ENCODE measurements at regions not wholly inside any gene's neighbourhood (a gene's known extent, or its start where the extent isn't known, plus 50 kb on each side); places are given as distances from the start of the nearest gene placed in this dataset.
"Not testable (repeated sequence)": the region's sequence is repeated elsewhere in the genome, so short reads cannot be mapped to it uniquely, and the experiment has no call there.

DNA sequence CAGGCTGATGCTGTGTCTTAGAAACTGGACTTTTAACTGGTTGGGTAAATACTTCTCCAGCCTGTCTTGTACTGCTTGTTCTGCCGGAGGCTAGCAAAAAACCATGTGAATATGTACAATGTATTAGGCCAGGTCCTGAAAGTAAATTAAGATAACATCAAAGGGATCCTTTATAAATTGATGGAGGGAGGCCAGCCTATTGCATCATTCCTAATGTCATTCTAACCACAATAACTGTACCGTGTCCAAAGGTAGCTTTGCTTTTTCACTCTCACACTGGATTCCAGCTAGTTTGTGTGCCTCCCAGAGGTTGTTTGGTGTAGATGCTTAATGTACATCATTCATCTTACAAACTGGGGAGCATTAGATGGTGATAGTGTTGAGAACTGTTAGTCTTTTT, 91.2 kb upstream of the SEM1 start:
- TF ChIP-seq CTCF (IDR thresholded peaks at IDR 0.05), result no peak
- no peaks in the 10 kb centered on the region for H3K36me3 ChIP-seq (ENCODE audit: control insufficient read depth, insufficient read depth, low read length)
- no peak overlapping the region for H3K27ac ChIP-seq
- H2AFZ ChIP-seq, result no peak overlapping the region
- H3K79me2 ChIP-seq, result no peaks in the 10 kb centered on the region
- no peaks in the 10 kb centered on the region for H3K9me3 ChIP-seq (ENCODE audit: control insufficient read depth, low read length)
- no peaks in the 10 kb centered on the region for H3K27me3 ChIP-seq (ENCODE audit: control insufficient read depth, insufficient read depth, low read length)
- H3K4me3 ChIP-seq (ENCODE audit: low read depth, low read length), result no peak overlapping the region
- no peak overlapping the region for H3K4me2 ChIP-seq (ENCODE audit: low read length)
- H3K4me1 ChIP-seq, result no peaks in the 10 kb centered on the region
- H3K9ac ChIP-seq, result no peak overlapping the region

DNA sequence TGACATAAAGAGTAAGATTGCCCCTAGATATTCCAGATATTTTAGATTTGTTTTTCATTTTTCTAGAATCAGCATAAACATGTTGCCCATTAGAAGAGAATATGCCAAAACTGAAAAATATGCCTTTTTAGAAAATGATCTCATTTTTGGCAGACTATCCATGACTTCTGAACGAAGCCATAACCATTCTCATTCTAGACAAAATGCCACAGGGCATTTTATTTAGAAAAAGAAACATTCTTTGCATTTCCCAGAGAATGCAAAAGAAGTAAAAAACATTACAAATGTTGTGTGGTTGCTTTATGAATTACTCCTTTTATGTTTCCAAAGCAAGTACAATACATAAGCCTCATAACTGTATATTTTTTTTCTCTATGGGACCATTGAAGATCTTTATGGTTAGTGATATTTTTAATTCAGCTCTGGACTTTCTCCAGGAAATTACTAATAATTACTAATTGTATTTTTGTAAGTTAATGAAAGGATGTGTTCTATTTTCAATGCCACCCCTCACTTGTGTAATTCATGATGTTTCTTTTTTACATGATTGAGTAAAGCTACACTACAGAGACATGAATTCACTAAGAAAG, 109.6 kb upstream of the SEM1 start:
- Histone ChIP-seq H3K4me2 (ENCODE audit: low read length) (no peak overlapping the region), H3K27me3 (ENCODE audit: control insufficient read depth, insufficient read depth, low read length) (no peaks in the 10 kb centered on the region), H3K4me3 (ENCODE audit: low read depth, low read length) (no peak overlapping the region), H3K4me1 (no peaks in the 10 kb centered on the region), H3K9me3 (ENCODE audit: control insufficient read depth, low read length) (no peaks in the 10 kb centered on the region), H3K9ac (no peak overlapping the region), H2AFZ (no peak overlapping the region), H3K36me3 (ENCODE audit: control insufficient read depth, insufficient read depth, low read length) (no peaks in the 10 kb centered on the region), H3K27ac (no peak overlapping the region), H3K79me2 (no peaks in the 10 kb centered on the region)
- TF ChIP-seq CTCF (IDR thresholded peaks at IDR 0.05), result no peak

- not testable (repeated sequence) for H3K4me1 ChIP-seq; H3K79me2 ChIP-seq; H3K27ac ChIP-seq; H3K4me3 ChIP-seq (ENCODE audit: low read depth, low read length); H3K9me3 ChIP-seq (ENCODE audit: control insufficient read depth, low read length); H3K27me3 ChIP-seq (ENCODE audit: control insufficient read depth, insufficient read depth, low read length); H2AFZ ChIP-seq; H3K9ac ChIP-seq; H3K4me2 ChIP-seq (ENCODE audit: low read length); H3K36me3 ChIP-seq (ENCODE audit: control insufficient read depth, insufficient read depth, low read length)
Measured at GRCh38 chr7:96821131-96821530, 111.5 kb upstream of the SEM1 start.

DNA sequence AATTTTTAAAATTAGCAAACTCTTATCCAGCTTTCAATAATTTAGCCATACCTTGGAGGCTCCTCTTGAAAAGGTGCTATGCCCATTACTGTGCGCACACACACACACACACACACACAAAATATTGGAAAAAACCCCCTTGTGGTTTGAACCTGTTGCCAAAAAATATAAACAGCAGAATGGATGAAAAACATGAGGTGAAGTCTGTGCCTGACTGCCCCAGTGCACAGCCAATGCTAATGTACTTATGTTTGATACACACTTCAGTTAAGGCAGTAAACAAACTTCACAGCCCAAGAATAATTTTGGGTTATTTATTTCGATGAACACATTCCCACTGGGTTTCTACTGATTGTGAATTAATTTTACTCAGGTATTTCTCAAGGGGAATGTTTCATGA, 113.2 kb upstream of the SEM1 start:
- H3K4me2 ChIP-seq (ENCODE audit: low read length), result no peak overlapping the region
- TF ChIP-seq CTCF (IDR thresholded peaks at IDR 0.05), result no peak
- H3K27me3 ChIP-seq (ENCODE audit: control insufficient read depth, insufficient read depth, low read length), result no peaks in the 10 kb centered on the region
- H3K79me2 ChIP-seq, result no peaks in the 10 kb centered on the region
- no peaks in the 10 kb centered on the region for H3K9me3 ChIP-seq (ENCODE audit: control insufficient read depth, low read length)
- no peak overlapping the region for H3K4me3 ChIP-seq (ENCODE audit: low read depth, low read length)
- no peak overlapping the region for H2AFZ ChIP-seq
- no peaks in the 10 kb centered on the region for H3K36me3 ChIP-seq (ENCODE audit: control insufficient read depth, insufficient read depth, low read length)
- no peak overlapping the region for H3K9ac ChIP-seq
- no peak overlapping the region for H3K27ac ChIP-seq
- H3K4me1 ChIP-seq, result no peaks in the 10 kb centered on the region

DNA sequence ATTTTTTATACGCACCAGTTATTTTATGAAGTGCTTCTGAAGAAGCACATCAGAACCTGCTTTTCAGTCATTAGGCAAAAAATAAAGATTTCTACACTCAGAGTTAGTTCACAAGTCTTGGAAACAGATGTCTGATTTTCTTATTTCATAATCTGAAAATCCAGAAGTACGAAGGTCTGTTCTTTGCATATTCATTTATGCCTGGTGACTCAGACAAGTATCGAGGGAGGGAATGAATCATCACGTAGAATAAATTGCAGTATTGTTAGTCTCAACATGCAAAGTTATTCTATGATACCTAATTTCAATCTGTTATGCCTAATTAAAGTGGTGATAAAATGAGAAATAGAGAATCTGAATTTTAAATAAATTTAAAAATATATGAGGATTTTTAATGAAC, 113.6 kb upstream of the SEM1 start:
- Histone ChIP-seq H3K79me2 (no peaks in the 10 kb centered on the region), H3K27ac (no peak overlapping the region), H2AFZ (no peak overlapping the region), H3K36me3 (ENCODE audit: control insufficient read depth, insufficient read depth, low read length) (no peaks in the 10 kb centered on the region), H3K4me3 (ENCODE audit: low read depth, low read length) (no peak overlapping the region), H3K9ac (no peak overlapping the region), H3K4me1 (no peaks in the 10 kb centered on the region), H3K9me3 (ENCODE audit: control insufficient read depth, low read length) (no peaks in the 10 kb centered on the region), H3K4me2 (ENCODE audit: low read length) (no peak overlapping the region), H3K27me3 (ENCODE audit: control insufficient read depth, insufficient read depth, low read length) (no peaks in the 10 kb centered on the region)
- TF ChIP-seq CTCF (IDR thresholded peaks at IDR 0.05), result no peak
